ENCODE measurements at regions not wholly inside any gene's neighbourhood (a gene's known extent, or its start where the extent isn't known, plus 50 kb on each side); places are given as distances from the start of the nearest gene placed in this dataset.

- no peak for TF ChIP-seq CTCF (conservative IDR thresholded peaks at IDR 0.05; ENCODE audit: low read depth, low read length)
- no peak for TF ChIP-seq EZH2 (IDR thresholded peaks at IDR 0.05; ENCODE audit: borderline replicate concordance, low read depth, low read length, poor library complexity, severe bottlenecking)
These were observed 275.2 kb upstream of the AGA start for GRCh38 chr4:177717407-177717806.
